Choroid plexus epithelial cell (primary cell): ENCODE measurements at regions not wholly inside any gene's neighbourhood (a gene's known extent, or its start where the extent isn't known, plus 50 kb on each side); places are given as distances from the start of the nearest gene placed in this dataset.
"Not testable (repeated sequence)": the region's sequence is repeated elsewhere in the genome, so short reads cannot be mapped to it uniquely, and the experiment has no call there.

Experiments
- DNase-seq: peaks from one replicate; pipeline ENCODE4 v3.0.0-alpha.2; 2010; ENCODE audit warnings: low read depth
- H3K4me3 ChIP-seq: 2 replicates; pipeline ENCODE4 v1.5.1; 2011; ENCODE audit warnings: low read depth, mild to moderate bottlenecking, control low read depth, low read length, moderate library complexity
- TF ChIP-seq, protein P1 (sequence below): conservative IDR thresholded peaks from 2 replicates; pipeline ENCODE4 v1.5.1; 2011; ENCODE audit warnings: low read depth, mild to moderate bottlenecking, control low read depth, inconsistent platforms, low read length, moderate library complexity

DNA sequence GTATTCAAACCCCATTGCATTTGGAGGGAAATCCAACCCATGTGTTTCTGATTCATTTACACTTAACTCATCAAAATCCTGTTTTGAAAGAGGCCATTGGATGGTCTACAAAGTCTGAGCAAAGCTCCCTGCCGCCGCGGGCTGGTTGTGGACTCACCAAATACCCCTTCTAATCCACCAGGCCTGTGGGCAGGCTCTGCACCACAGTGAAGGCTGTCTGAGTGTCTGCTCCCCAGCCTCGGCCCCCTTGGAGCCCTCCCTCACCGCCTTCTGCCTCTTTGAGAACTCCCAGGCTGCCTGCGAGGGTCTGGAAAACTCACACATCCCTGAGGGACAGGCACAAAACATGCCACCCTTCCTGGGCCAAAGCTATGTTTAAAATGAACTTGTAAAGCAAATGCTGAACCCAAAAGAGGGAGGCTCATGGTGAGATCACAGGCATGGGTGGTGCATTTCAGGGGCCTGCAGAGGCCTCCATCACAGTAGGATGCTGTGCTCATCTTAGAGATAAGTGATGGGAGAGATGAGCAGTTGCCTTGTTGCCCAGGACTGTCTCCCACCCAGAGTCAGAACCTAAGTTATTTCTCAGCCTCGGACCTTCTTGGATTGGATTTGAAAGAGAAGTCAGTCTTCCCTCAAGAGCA is 225.0 kb downstream of the CYP26B1 start:
- no peak for DNase-seq
- TF ChIP-seq, protein P1, sequence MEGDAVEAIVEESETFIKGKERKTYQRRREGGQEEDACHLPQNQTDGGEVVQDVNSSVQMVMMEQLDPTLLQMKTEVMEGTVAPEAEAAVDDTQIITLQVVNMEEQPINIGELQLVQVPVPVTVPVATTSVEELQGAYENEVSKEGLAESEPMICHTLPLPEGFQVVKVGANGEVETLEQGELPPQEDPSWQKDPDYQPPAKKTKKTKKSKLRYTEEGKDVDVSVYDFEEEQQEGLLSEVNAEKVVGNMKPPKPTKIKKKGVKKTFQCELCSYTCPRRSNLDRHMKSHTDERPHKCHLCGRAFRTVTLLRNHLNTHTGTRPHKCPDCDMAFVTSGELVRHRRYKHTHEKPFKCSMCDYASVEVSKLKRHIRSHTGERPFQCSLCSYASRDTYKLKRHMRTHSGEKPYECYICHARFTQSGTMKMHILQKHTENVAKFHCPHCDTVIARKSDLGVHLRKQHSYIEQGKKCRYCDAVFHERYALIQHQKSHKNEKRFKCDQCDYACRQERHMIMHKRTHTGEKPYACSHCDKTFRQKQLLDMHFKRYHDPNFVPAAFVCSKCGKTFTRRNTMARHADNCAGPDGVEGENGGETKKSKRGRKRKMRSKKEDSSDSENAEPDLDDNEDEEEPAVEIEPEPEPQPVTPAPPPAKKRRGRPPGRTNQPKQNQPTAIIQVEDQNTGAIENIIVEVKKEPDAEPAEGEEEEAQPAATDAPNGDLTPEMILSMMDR = no peak
- H3K4me3 ChIP-seq = no peak overlapping the region

DNA sequence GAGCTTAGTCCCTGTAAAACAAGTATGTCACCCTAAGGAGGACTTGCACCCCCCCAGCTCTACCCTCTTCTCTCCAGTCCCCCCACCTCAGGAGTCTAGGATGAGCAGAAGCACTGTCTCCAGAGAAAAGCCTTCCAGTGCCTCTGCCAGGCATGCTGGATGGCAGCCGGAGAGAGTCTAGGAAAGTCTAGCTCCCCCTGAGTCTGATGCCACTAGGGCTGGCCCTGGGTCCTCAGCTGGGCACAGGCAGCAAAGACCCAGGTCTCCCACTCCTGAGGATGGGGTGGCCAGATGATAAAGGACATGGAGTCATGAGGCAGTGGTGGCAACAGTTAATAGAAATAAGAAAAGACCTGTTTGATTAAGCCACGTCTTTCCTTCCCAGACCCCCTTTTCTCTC is 225.6 kb downstream of the CYP26B1 start:
- TF ChIP-seq, protein P1 = no peak
- DNase-seq = no peak
- H3K4me3 ChIP-seq = no peak overlapping the region

GRCh38 chr2:71920819-71921218 is 226.8 kb downstream of the CYP26B1 start:
- DNase-seq, H3K4me3 ChIP-seq: not testable (repeated sequence)

- TF ChIP-seq, protein P1 = no peak
- no peak overlapping the region for H3K4me3 ChIP-seq
- DNase-seq = no peak
Measured at GRCh38 chr2:71919708-71920107, 228.0 kb downstream of the CYP26B1 start.

DNA sequence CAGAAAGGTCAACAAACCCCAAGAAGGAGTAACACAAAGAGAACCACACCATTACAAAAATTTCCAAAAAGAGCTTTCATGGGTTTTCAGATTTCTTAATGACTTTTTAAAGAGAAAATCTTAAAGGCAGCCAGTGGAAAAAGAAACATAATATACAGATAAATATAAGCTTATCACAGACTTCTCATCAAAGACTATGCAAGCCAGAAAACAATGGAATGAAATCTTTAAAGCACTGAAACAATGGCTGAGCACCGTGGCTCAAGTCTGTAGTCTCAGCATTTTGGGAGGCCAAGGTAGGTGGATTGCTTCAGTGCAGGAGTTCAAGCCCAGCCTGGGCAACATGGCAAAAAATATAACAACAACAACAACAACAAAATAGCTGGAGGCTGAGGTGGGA is 237.4 kb downstream of the CYP26B1 start:
- TF ChIP-seq, protein P1 = no peak
- DNase-seq = no peak
- no peak overlapping the region for H3K4me3 ChIP-seq

- TF ChIP-seq, protein P1 = no peak
- H3K4me3 ChIP-seq = no peak overlapping the region
- DNase-seq = no peak
Measured at GRCh38 chr2:71908798-71909197, 238.9 kb downstream of the CYP26B1 start.

GRCh38 chr2:71907503-71907902 is 240.2 kb downstream of the CYP26B1 start:
- no peak for DNase-seq
- TF ChIP-seq, protein P1 = no peak
- H3K4me3 ChIP-seq = no peak overlapping the region
